ENCODE measurements at regions not wholly inside any gene's neighbourhood (a gene's known extent, or its start where the extent isn't known, plus 50 kb on each side); places are given as distances from the start of the nearest gene placed in this dataset.

GRCh38 chr3:88398581-88398980, 248.8 kb downstream of the C3orf38 start:
- TF ChIP-seq, protein P1, sequence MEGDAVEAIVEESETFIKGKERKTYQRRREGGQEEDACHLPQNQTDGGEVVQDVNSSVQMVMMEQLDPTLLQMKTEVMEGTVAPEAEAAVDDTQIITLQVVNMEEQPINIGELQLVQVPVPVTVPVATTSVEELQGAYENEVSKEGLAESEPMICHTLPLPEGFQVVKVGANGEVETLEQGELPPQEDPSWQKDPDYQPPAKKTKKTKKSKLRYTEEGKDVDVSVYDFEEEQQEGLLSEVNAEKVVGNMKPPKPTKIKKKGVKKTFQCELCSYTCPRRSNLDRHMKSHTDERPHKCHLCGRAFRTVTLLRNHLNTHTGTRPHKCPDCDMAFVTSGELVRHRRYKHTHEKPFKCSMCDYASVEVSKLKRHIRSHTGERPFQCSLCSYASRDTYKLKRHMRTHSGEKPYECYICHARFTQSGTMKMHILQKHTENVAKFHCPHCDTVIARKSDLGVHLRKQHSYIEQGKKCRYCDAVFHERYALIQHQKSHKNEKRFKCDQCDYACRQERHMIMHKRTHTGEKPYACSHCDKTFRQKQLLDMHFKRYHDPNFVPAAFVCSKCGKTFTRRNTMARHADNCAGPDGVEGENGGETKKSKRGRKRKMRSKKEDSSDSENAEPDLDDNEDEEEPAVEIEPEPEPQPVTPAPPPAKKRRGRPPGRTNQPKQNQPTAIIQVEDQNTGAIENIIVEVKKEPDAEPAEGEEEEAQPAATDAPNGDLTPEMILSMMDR (IDR thresholded peaks at IDR 0.05; ENCODE audit: insufficient read depth in 1 of 2, low read depth in 1 of 2, low read length in 1 of 2, severe bottlenecking in 1 of 2, unreplicated experiment in 1 of 2): no peak
- Mint-ChIP-seq H3K4me1 (ENCODE audit: low read depth, unreplicated experiment) (no peaks in the 10 kb centered on the region), H3K27ac (ENCODE audit: unreplicated experiment) (no peak overlapping the region), H3K9me3 (ENCODE audit: unreplicated experiment) (no peaks in the 10 kb centered on the region), H3K27me3 (ENCODE audit: insufficient read depth, unreplicated experiment) (no peaks in the 10 kb centered on the region), H3K36me3 (ENCODE audit: insufficient read depth, unreplicated experiment) (no peaks in the 10 kb centered on the region), H3K4me3 (ENCODE audit: unreplicated experiment) (no peak overlapping the region)
- Histone ChIP-seq H3K4me1 (no peaks in the 10 kb centered on the region), H3K36me3 (ENCODE audit: control insufficient read depth, insufficient read depth, low read length) (no peaks in the 10 kb centered on the region), H3K9me3 (no peaks in the 10 kb centered on the region), H3K4me3 (ENCODE audit: low read depth, low read length) (no peak overlapping the region), H3K27me3 (replicated peaks; ENCODE audit: control insufficient read depth, insufficient read depth, low read length) (no peaks in the 10 kb centered on the region)
- DNase-seq: no peak
- no TSS peak for BruUV-seq (replicated peaks)
- intact Hi-C loops (cut with micrococcal nuclease; ENCODE audit: unreplicated experiment): no loop called here
- ChIA-PET POLR2A (no interaction called here), CTCF (no interaction called here)

DNA sequence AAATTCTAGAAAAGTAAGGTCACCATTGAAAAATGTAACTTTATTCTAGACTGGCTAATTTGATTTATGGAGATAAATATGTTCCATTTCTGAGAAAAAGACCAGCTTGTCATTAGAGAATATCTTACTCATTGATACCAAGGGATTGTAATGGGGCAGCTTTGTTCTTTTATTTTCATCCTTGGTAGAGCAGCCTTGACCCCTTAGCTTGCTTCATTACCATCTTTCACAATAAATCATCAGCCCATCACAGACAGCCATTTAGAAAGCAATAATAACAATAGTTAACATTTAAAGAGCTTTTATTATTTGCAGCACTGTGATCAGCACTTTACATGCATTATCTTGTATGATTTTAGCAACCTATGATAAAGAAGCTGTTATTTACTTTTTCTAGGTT, 253.6 kb downstream of the C3orf38 start:
- no peaks in the 10 kb centered on the region for H3K27me3 ChIP-seq (replicated peaks; ENCODE audit: control insufficient read depth, insufficient read depth, low read length)
- H3K4me1 Mint-ChIP-seq (ENCODE audit: low read depth, unreplicated experiment): no peaks in the 10 kb centered on the region
- CTCF ChIA-PET: no interaction called here
- H3K4me3 ChIP-seq (ENCODE audit: low read depth, low read length): no peak overlapping the region
- H3K9me3 ChIP-seq: no peaks in the 10 kb centered on the region
- no peak overlapping the region for H3K4me3 Mint-ChIP-seq (ENCODE audit: unreplicated experiment)
- TF ChIP-seq, protein P1 (IDR thresholded peaks at IDR 0.05; ENCODE audit: insufficient read depth in 1 of 2, low read depth in 1 of 2, low read length in 1 of 2, severe bottlenecking in 1 of 2, unreplicated experiment in 1 of 2): no peak
- POLR2A ChIA-PET: no interaction called here
- no peaks in the 10 kb centered on the region for H3K36me3 ChIP-seq (ENCODE audit: control insufficient read depth, insufficient read depth, low read length)
- BruUV-seq (replicated peaks): no TSS peak
- no peaks in the 10 kb centered on the region for H3K4me1 ChIP-seq
- no peaks in the 10 kb centered on the region for H3K9me3 Mint-ChIP-seq (ENCODE audit: unreplicated experiment)
- H3K27me3 Mint-ChIP-seq (ENCODE audit: insufficient read depth, unreplicated experiment): no peaks in the 10 kb centered on the region
- H3K36me3 Mint-ChIP-seq (ENCODE audit: insufficient read depth, unreplicated experiment): no peaks in the 10 kb centered on the region
- no peak for DNase-seq
- intact Hi-C loops (cut with micrococcal nuclease; ENCODE audit: unreplicated experiment): no loop called here
- no peak overlapping the region for H3K27ac Mint-ChIP-seq (ENCODE audit: unreplicated experiment)

GRCh38 chr3:88408097-88408496, 258.3 kb downstream of the C3orf38 start:
- DNase-seq: no peak
- ChIA-PET CTCF (no interaction called here), POLR2A (no interaction called here)
- no peaks in the 10 kb centered on the region for H3K36me3 ChIP-seq (ENCODE audit: control insufficient read depth, insufficient read depth, low read length)
- intact Hi-C loops (cut with micrococcal nuclease; ENCODE audit: unreplicated experiment): no loop called here
- TF ChIP-seq, protein P1 (IDR thresholded peaks at IDR 0.05; ENCODE audit: insufficient read depth in 1 of 2, low read depth in 1 of 2, low read length in 1 of 2, severe bottlenecking in 1 of 2, unreplicated experiment in 1 of 2): no peak
- H3K27me3 ChIP-seq (replicated peaks; ENCODE audit: control insufficient read depth, insufficient read depth, low read length): no peaks in the 10 kb centered on the region
- no peak overlapping the region for H3K27ac Mint-ChIP-seq (ENCODE audit: unreplicated experiment)
- H3K36me3 Mint-ChIP-seq (ENCODE audit: insufficient read depth, unreplicated experiment): no peaks in the 10 kb centered on the region
- peaks cover 3% of the 10 kb centered on the region for H3K27me3 Mint-ChIP-seq (ENCODE audit: insufficient read depth, unreplicated experiment)
- H3K9me3 ChIP-seq: no peaks in the 10 kb centered on the region
- H3K9me3 Mint-ChIP-seq (ENCODE audit: unreplicated experiment): no peaks in the 10 kb centered on the region
- H3K4me1 Mint-ChIP-seq (ENCODE audit: low read depth, unreplicated experiment): no peaks in the 10 kb centered on the region
- H3K4me3 ChIP-seq (ENCODE audit: low read depth, low read length): no peak overlapping the region
- H3K4me3 Mint-ChIP-seq (ENCODE audit: unreplicated experiment): no peak overlapping the region
- no peaks in the 10 kb centered on the region for H3K4me1 ChIP-seq
- no TSS peak for BruUV-seq (replicated peaks)

Data from Caco-2 (cell line).